ENCODE measurements at regions not wholly inside any gene's neighbourhood (a gene's known extent, or its start where the extent isn't known, plus 50 kb on each side); places are given as distances from the start of the nearest gene placed in this dataset.

GRCh38 chr5:124592891-124593290 lies 153.5 kb downstream of the ZNF608 start:
- Histone ChIP-seq H3K27ac (ENCODE audit: low read length) (no peak overlapping the region), H3K36me3 (ENCODE audit: control insufficient read depth in 1 of 2, insufficient read depth in 2 of 2, low read length in 2 of 2) (no peaks in the 10 kb centered on the region), H3K27me3 (ENCODE audit: low read depth, low read length) (no peaks in the 10 kb centered on the region), H3K4me3 (ENCODE audit: low read depth in 1 of 2, low read length in 2 of 2) (no peak overlapping the region), H3K4me1 (ENCODE audit: control insufficient read depth in 1 of 2, insufficient read depth in 2 of 2, low read length in 2 of 2) (no peaks in the 10 kb centered on the region), H3K9me3 (ENCODE audit: control insufficient read depth in 1 of 2, low read length in 2 of 2) (no peaks in the 10 kb centered on the region)

GRCh38 chr5:124591583-124591982 lies 154.9 kb downstream of the ZNF608 start:
- Histone ChIP-seq H3K4me3 (ENCODE audit: low read depth in 1 of 2, low read length in 2 of 2) (no peak overlapping the region), H3K27ac (ENCODE audit: low read length) (no peak overlapping the region), H3K36me3 (ENCODE audit: control insufficient read depth in 1 of 2, insufficient read depth in 2 of 2, low read length in 2 of 2) (no peaks in the 10 kb centered on the region), H3K9me3 (ENCODE audit: control insufficient read depth in 1 of 2, low read length in 2 of 2) (no peaks in the 10 kb centered on the region), H3K4me1 (ENCODE audit: control insufficient read depth in 1 of 2, insufficient read depth in 2 of 2, low read length in 2 of 2) (no peaks in the 10 kb centered on the region), H3K27me3 (ENCODE audit: low read depth, low read length) (no peaks in the 10 kb centered on the region)

- H3K36me3 ChIP-seq (ENCODE audit: control insufficient read depth in 1 of 2, insufficient read depth in 2 of 2, low read length in 2 of 2), result no peaks in the 10 kb centered on the region
- no peak overlapping the region for H3K4me3 ChIP-seq (ENCODE audit: low read depth in 1 of 2, low read length in 2 of 2)
- H3K9me3 ChIP-seq (ENCODE audit: control insufficient read depth in 1 of 2, low read length in 2 of 2), result no peaks in the 10 kb centered on the region
- H3K4me1 ChIP-seq (ENCODE audit: control insufficient read depth in 1 of 2, insufficient read depth in 2 of 2, low read length in 2 of 2), result no peaks in the 10 kb centered on the region
- no peak overlapping the region for H3K27ac ChIP-seq (ENCODE audit: low read length)
- no peaks in the 10 kb centered on the region for H3K27me3 ChIP-seq (ENCODE audit: low read depth, low read length)
Observed at GRCh38 chr5:124590686-124591085, 155.8 kb downstream of the ZNF608 start.

GRCh38 chr5:124587280-124587679 lies 159.2 kb downstream of the ZNF608 start:
- H3K9me3 ChIP-seq (ENCODE audit: control insufficient read depth in 1 of 2, low read length in 2 of 2), result peaks cover 0 to 5% of the 10 kb centered on the region in 2 donors
- H3K36me3 ChIP-seq (ENCODE audit: control insufficient read depth in 1 of 2, insufficient read depth in 2 of 2, low read length in 2 of 2), result no peaks in the 10 kb centered on the region
- H3K4me1 ChIP-seq (ENCODE audit: control insufficient read depth in 1 of 2, insufficient read depth in 2 of 2, low read length in 2 of 2), result no peaks in the 10 kb centered on the region
- no peak overlapping the region for H3K27ac ChIP-seq (ENCODE audit: low read length)
- H3K27me3 ChIP-seq (ENCODE audit: low read depth, low read length), result no peaks in the 10 kb centered on the region
- H3K4me3 ChIP-seq (ENCODE audit: low read depth in 1 of 2, low read length in 2 of 2), result no peak overlapping the region

GRCh38 chr5:124584991-124585715 lies 161.3 kb downstream of the ZNF608 start:
- H3K27me3 ChIP-seq (ENCODE audit: low read depth, low read length), result no peaks in the 10 kb centered on the region
- H3K4me1 ChIP-seq (ENCODE audit: control insufficient read depth in 1 of 2, insufficient read depth in 2 of 2, low read length in 2 of 2), result peaks cover 0 to 9% of the 10 kb centered on the region in 2 donors
- H3K36me3 ChIP-seq (ENCODE audit: control insufficient read depth in 1 of 2, insufficient read depth in 2 of 2, low read length in 2 of 2), result no peaks in the 10 kb centered on the region
- no peak overlapping the region for H3K27ac ChIP-seq (ENCODE audit: low read length)
- H3K9me3 ChIP-seq (ENCODE audit: control insufficient read depth in 1 of 2, low read length in 2 of 2), result peaks cover 0 to 5% of the 10 kb centered on the region in 2 donors
- no peak overlapping the region for H3K4me3 ChIP-seq (ENCODE audit: low read depth in 1 of 2, low read length in 2 of 2)

- no peaks in the 10 kb centered on the region for H3K27me3 ChIP-seq (ENCODE audit: low read depth, low read length)
- H3K27ac ChIP-seq (ENCODE audit: low read length), result no peak overlapping the region
- H3K4me3 ChIP-seq (ENCODE audit: low read depth in 1 of 2, low read length in 2 of 2), result no peak overlapping the region
Observed at GRCh38 chr5:124583469-124584350, 162.7 kb downstream of the ZNF608 start.

GRCh38 chr5:124582561-124582840 lies 163.9 kb downstream of the ZNF608 start:
- H3K9me3 ChIP-seq (ENCODE audit: control insufficient read depth in 1 of 2, low read length in 2 of 2), result peaks cover 0 to 5% of the 10 kb centered on the region in 2 donors
- no peaks in the 10 kb centered on the region for H3K27me3 ChIP-seq (ENCODE audit: low read depth, low read length)
- no peak overlapping the region for H3K4me3 ChIP-seq (ENCODE audit: low read depth in 1 of 2, low read length in 2 of 2)
- H3K36me3 ChIP-seq (ENCODE audit: control insufficient read depth in 1 of 2, insufficient read depth in 2 of 2, low read length in 2 of 2), result no peaks in the 10 kb centered on the region
- no peak overlapping the region for H3K27ac ChIP-seq (ENCODE audit: low read length)
- H3K4me1 ChIP-seq (ENCODE audit: control insufficient read depth in 1 of 2, insufficient read depth in 2 of 2, low read length in 2 of 2), result peaks cover 0 to 9% of the 10 kb centered on the region in 2 donors

More at GRCh38 chr5:124583469-124584350, 162.7 kb downstream of the ZNF608 start:
- peaks cover 0 to 9% of the 10 kb centered on the region in 2 donors for H3K4me1 ChIP-seq (ENCODE audit: control insufficient read depth in 1 of 2, insufficient read depth in 2 of 2, low read length in 2 of 2)
- H3K36me3 ChIP-seq (ENCODE audit: control insufficient read depth in 1 of 2, insufficient read depth in 2 of 2, low read length in 2 of 2), result no peaks in the 10 kb centered on the region
- peaks cover 0 to 5% of the 10 kb centered on the region in 2 donors for H3K9me3 ChIP-seq (ENCODE audit: control insufficient read depth in 1 of 2, low read length in 2 of 2)

GRCh38 chr5:124581738-124582560 lies 164.5 kb downstream of the ZNF608 start:
- peaks cover 0 to 5% of the 10 kb centered on the region in 2 donors for H3K9me3 ChIP-seq (ENCODE audit: control insufficient read depth in 1 of 2, low read length in 2 of 2)
- peaks cover 0 to 9% of the 10 kb centered on the region in 2 donors for H3K4me1 ChIP-seq (ENCODE audit: control insufficient read depth in 1 of 2, insufficient read depth in 2 of 2, low read length in 2 of 2)
- no peaks in the 10 kb centered on the region for H3K27me3 ChIP-seq (ENCODE audit: low read depth, low read length)
- no peaks in the 10 kb centered on the region for H3K36me3 ChIP-seq (ENCODE audit: control insufficient read depth in 1 of 2, insufficient read depth in 2 of 2, low read length in 2 of 2)
- no peak overlapping the region for H3K27ac ChIP-seq (ENCODE audit: low read length)
- no peak overlapping the region for H3K4me3 ChIP-seq (ENCODE audit: low read depth in 1 of 2, low read length in 2 of 2)

GRCh38 chr5:124580925-124581737 lies 165.3 kb downstream of the ZNF608 start:
- no peak overlapping the region for H3K27ac ChIP-seq (ENCODE audit: low read length)
- H3K4me1 ChIP-seq (ENCODE audit: control insufficient read depth in 1 of 2, insufficient read depth in 2 of 2, low read length in 2 of 2), result peaks cover 0 to 9% of the 10 kb centered on the region in 2 donors
- no peaks in the 10 kb centered on the region for H3K36me3 ChIP-seq (ENCODE audit: control insufficient read depth in 1 of 2, insufficient read depth in 2 of 2, low read length in 2 of 2)
- H3K9me3 ChIP-seq (ENCODE audit: control insufficient read depth in 1 of 2, low read length in 2 of 2), result peaks cover 0 to 5% of the 10 kb centered on the region in 2 donors
- no peak overlapping the region for H3K4me3 ChIP-seq (ENCODE audit: low read depth in 1 of 2, low read length in 2 of 2)
- H3K27me3 ChIP-seq (ENCODE audit: low read depth, low read length), result no peaks in the 10 kb centered on the region

GRCh38 chr5:124580512-124580911 lies 165.9 kb downstream of the ZNF608 start:
- H3K9me3 ChIP-seq (ENCODE audit: control insufficient read depth in 1 of 2, low read length in 2 of 2), result peaks cover 0 to 5% of the 10 kb centered on the region in 2 donors
- no peak overlapping the region for H3K4me3 ChIP-seq (ENCODE audit: low read depth in 1 of 2, low read length in 2 of 2)
- no peak overlapping the region for H3K27ac ChIP-seq (ENCODE audit: low read length)
- H3K36me3 ChIP-seq (ENCODE audit: control insufficient read depth in 1 of 2, insufficient read depth in 2 of 2, low read length in 2 of 2), result no peaks in the 10 kb centered on the region
- peaks cover 0 to 9% of the 10 kb centered on the region in 2 donors for H3K4me1 ChIP-seq (ENCODE audit: control insufficient read depth in 1 of 2, insufficient read depth in 2 of 2, low read length in 2 of 2)
- no peaks in the 10 kb centered on the region for H3K27me3 ChIP-seq (ENCODE audit: low read depth, low read length)
